HG02588 (cell line): ENCODE measurements at regions not wholly inside any gene's neighbourhood (a gene's known extent, or its start where the extent isn't known, plus 50 kb on each side); places are given as distances from the start of the nearest gene placed in this dataset.

Source experiments
- ATAC-seq: cut with Tn5 transposase; IDR thresholded peaks from one replicate; pipeline ENCODE4 v1.9.1; 2021; ENCODE audit warnings: mild to moderate bottlenecking, moderate library complexity; ENCODE audit not compliant: unreplicated experiment

DNA sequence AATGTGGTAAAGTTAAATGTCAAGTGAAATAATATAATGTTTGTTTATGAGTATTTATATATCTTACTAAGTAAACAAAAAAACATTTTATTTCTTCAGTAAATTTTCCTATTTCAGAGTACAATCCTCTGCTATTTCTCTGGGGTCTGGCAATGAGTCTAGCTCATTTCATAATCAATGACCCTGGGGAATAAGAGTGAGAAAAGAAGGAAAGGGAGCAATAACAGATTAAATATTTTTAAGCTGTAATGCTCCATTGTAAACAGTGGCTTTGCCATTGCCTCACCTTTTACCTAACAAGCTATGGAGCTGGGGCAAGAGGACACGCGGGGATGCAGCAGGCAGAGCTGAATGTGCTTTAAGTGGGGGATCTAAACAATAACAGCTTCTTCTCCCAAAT is 1071.9 kb downstream of the FLRT2 start:
- no peak for ATAC-seq

- ATAC-seq: no peak
Observed at GRCh38 chr14:86597279-86597678, 1067.3 kb downstream of the FLRT2 start.

GRCh38 chr14:86596024-86596423 is 1066.1 kb downstream of the FLRT2 start:
- no peak for ATAC-seq

- ATAC-seq: no peak
Observed at GRCh38 chr14:86575141-86575540, 1045.2 kb downstream of the FLRT2 start.

DNA sequence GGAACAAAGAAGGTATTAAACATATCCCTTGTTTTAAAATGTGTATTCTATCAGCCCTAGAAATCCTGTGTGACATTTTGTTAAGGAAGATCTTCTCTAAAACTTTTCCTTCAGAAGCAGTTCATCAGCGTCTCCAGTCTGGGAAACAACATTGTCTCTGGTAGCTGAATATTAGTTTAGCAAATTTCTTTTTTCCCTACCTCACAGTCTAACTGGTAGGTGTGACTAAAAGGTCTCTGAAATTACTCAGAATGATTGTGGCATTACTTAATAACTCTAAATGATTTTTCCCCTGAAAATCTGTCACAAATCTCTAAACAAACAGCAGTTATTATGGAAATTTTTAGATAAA is 1044.8 kb downstream of the FLRT2 start:
- ATAC-seq: no peak

DNA sequence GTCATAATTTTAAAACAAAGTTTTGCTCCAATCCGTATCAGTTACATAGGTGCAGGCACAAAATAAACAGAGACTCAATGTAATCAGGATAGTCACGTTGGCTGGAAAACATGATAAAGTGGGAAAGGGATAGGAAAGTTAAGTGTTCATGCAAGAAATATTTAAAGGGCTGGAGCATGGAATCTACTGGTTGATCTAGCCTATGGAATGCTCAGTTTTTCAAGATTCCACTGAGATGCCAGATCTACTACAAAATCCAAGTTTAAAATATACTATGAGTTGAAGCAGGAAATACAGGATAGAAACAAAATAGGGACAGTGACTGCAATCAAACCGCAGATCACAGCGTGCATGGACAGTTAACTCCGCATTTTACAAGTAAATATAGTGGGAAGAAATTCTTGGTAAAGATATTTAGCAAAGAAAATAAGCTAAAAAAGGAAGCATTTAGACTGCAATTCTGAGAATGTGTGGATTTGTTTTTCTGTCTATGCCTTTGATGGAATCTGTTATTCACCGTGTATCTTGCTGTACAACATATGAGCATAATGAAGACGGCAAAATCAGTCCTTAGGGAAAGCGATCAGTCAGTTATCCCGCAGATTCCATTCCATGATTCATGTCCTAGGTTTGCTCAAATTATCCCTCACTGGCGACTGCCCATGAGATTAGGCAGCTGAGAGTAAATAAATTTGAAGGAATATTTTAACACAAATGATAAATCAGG is 1044.3 kb downstream of the FLRT2 start:
- ATAC-seq: no peak

DNA sequence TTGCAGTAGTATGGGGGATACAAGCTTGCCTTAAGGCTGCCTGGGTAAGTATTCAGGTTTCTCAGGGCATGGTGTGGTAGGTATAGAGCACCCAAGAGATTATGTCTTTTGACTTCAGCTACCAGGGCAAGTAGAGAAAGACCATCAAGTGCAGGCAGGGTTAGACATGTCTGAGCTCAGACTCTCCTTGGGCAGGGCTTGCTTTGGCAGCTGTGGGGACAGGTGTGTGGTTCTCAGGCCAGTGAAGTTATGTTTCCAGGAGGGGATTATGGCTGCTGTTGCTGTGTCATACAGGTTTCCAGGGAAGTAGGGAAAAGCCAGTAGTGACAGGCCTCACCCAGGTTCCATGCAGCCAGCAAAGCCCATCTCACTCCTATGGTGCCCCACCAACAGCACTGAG is 1040.4 kb downstream of the FLRT2 start:
- no peak for ATAC-seq

DNA sequence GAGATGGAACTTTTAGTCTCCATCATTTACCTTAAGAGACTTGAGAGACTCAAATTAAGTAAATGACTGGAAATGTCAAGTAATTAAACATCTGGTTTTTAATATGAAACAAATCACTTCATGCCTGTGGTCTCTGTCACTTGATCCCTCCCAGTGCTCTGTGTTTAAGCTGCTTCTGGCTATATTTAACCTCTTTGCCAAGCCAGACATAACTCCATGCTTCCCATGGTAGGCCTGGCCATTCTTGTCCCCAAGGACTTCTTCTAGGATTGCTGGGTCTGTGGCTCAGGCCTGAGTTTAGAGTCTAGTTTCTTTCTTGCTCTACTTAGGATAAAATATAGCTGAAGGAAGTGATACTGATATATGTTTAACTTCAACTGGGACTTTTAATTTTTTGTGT is 1013.6 kb downstream of the FLRT2 start:
- no peak for ATAC-seq

- ATAC-seq: no peak
Observed at GRCh38 chr14:86541972-86542371, 1012.0 kb downstream of the FLRT2 start.

DNA sequence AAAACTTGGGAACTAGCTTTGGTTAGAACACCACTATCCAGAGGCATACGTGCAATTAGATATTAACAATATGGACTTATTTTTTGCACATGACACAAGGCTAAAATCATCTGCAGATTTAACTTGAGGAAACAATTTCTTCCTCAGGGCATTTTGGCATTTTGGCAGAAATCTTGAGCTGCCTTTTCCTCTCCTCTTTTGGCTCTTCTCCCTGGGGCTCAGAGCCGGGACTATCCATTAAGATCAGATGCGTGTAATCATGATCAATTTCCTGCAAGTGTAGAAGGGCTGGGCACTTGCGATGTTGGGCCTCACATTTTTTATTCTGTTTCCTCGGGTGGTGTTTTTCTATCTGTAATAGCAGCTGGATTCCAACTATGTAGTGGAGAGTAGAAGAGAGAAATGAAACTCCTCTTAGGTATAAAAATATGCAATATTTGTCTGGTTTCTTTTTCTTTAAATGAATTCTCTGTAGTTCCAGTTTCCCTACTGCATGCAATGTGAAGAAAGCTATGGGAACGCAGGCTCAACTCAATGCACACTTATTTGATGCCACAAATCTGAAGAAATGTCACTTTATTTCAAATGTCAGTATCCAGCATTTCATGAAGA is 1010.8 kb downstream of the FLRT2 start:
- ATAC-seq: no peak

DNA sequence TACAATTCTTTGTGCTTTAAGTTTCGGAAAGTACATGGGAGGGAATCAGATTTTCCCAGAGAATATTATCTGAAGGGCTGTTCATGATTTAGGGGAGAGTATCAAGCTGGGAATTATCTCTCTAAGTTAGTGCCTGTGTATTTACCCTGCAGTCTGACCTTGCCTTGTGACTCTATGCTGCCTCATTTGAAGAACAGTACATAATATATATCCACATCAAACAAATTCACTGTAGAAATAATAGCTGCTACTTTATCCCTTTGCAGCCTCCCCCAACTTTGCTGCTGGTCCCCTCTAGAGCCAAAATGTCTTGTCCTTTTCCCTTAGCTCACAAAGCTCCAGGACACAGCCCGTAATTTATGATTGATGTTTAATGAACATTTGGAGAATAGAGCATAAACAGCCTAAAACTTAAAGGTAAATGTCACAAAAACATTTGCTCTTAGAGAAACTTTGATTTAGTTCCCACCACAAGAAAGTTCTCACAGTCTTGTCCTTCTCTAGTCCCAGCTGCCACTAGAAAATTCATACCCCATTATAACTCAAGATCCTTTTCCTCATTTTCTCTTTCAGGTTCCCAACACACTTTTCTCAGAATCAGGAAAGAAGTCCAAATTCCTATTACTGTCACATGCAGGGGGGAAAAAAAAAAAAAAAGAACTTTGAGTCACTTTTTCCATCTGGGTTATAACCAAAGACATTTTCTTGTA is 1009.6 kb downstream of the FLRT2 start:
- no peak for ATAC-seq

GRCh38 chr14:86533834-86534233 is 1003.9 kb downstream of the FLRT2 start:
- no peak for ATAC-seq

GRCh38 chr14:86532219-86532618 is 1002.3 kb downstream of the FLRT2 start:
- ATAC-seq: no peak

- no peak for ATAC-seq
Observed at GRCh38 chr14:86530457-86530856, 1000.5 kb downstream of the FLRT2 start.

- ATAC-seq: no peak
Observed at GRCh38 chr14:86527312-86527711, 997.4 kb downstream of the FLRT2 start.

DNA sequence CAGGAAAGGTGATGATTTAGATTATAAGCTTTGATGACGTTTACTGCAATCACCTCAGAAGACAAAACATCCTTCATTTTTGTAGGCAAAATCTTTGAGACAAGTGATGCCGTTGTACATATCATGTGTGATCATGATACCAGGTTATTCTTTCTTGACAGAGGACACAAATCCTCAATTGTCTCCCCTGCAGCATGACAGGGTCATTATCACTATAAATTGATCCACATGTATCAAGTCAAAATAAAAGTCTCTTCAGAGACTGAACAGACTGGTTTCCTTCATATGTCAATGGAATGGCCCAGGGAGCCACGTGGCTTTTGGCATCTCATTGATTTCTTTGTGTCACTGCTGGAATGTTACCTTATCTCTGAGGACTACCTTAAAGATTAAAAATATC is 995.7 kb downstream of the FLRT2 start:
- no peak for ATAC-seq

DNA sequence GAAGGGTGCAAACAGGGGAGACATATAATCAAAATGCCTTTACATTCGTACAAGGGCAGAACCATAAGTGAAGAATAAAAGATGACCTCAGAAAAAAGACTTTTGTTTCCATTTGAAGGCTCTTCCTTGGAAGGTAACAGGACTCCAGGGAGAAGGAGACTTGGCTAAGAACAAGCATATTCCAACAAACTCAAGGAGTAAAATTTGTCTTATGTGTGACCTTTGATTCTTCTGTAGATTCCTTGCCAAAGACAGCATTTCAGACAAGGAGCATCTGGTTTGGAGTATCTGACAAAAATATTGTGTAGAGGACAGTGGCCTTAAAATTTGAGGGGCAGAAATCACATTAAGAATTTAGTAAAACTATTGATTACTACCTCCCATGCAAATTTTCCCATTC is 991.9 kb downstream of the FLRT2 start:
- no peak for ATAC-seq

DNA sequence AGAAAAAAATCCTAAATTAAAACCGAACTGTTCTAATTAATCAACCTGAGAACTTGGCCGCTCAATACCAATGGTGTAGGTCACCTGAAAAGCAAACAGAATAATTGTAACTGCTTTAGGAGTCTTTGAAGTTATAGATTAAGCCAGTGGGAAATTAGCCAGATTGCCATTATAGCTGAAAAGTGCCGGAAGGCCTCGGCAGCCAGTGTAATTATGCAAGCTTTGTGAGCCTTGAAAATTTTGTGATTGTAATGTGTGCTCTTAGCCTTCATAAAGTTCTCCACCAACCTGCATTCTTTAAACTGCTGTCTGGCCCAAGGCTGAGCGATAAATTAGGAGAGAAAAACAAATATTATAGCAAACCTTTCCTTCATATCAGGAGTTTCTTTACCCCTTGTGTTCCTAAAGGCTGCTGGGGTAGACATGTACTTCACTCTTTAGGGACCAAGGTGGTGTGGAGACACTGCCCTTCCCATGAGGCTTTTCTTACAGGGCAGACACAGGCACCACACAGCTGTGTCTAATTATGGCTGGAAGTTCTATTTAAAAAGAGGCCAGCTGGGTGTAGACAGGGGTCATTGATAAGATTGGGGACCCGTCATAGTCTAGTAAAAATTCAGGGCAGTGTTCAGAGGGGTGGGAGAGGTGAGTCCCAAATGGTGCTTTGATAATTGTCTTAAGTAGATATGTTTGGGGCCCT is 991.2 kb downstream of the FLRT2 start:
- ATAC-seq: no peak

- ATAC-seq: no peak
Observed at GRCh38 chr14:86518298-86518697, 988.4 kb downstream of the FLRT2 start.

DNA sequence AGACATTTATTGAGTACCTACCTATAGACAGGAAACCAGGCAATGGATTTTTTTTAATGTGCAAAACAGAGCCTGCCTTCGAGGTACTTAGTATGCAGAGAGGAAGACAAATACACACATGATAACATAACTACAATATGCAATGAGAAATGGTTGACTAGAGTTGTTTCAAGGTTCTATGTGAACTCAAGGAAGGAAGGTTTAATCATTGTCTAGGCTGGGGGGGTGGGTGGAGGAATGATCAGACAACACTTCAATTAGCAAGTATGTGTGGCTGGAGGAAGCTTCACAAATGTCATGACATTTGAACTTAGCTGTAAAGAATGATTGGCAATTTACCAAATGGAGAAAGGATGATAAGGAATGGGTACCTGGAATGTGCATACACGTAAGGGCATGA is 985.3 kb downstream of the FLRT2 start:
- ATAC-seq: no peak

DNA sequence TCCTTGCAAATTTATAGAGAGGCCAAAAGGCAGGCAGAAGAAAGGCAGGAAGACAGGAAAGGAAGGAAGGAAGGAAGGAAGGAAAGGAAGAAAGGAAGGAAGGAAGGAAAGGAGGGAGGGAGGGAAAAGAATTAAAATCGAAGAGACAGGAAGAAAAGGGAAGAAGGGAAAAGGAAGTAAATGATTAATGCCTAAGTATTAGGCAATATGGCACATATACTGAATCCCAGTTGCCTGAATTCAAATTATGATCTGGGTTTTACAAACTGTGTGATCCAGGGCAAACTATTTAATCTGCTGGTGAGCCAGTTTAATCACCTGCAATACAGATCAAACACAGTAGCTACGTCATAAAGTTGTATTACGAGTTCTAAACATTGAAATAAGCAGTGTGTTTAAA is 983.6 kb downstream of the FLRT2 start:
- no peak for ATAC-seq

DNA sequence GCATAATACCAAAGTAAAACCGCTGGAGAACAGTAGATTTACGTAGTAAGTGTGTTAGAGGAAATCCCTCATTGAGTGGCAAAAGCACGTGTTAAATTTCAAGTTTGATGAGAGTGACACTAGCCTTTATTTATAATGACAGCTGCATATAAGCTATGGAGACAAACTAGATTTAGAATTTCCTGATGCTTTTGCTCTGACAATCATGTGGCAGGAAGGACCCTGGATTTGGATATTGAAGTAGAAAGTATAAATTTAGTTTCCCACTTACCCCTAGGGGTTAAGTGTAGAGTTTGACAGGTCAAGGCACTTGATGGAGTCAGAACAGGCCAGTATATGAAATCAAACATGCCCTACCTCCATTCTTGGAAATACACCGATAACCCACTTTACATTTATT is 983.1 kb downstream of the FLRT2 start:
- no peak for ATAC-seq
